ENCODE measurements at regions not wholly inside any gene's neighbourhood (a gene's known extent, or its start where the extent isn't known, plus 50 kb on each side); places are given as distances from the start of the nearest gene placed in this dataset.

DNA sequence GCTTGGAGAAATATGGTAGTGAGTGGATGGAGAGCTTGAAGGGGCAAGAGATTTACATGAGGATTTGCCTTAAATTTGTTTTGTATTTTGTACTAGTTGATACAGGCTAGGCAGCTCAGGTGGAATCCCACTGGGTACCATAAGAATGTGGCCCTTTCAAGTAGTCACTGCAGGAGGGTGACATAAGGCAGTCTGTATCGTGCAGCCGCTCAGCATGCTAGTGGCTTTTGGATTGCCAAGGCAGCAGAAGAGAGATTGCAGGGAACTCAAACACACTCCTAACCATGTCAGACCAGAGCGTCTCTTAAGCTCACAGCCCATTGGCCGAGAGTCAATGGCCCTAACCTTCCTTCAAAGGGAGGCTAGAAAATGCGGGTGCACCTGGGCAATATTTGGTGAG, 420.0 kb downstream of the ADGRL2 start:
- TF ChIP-seq, protein P1, sequence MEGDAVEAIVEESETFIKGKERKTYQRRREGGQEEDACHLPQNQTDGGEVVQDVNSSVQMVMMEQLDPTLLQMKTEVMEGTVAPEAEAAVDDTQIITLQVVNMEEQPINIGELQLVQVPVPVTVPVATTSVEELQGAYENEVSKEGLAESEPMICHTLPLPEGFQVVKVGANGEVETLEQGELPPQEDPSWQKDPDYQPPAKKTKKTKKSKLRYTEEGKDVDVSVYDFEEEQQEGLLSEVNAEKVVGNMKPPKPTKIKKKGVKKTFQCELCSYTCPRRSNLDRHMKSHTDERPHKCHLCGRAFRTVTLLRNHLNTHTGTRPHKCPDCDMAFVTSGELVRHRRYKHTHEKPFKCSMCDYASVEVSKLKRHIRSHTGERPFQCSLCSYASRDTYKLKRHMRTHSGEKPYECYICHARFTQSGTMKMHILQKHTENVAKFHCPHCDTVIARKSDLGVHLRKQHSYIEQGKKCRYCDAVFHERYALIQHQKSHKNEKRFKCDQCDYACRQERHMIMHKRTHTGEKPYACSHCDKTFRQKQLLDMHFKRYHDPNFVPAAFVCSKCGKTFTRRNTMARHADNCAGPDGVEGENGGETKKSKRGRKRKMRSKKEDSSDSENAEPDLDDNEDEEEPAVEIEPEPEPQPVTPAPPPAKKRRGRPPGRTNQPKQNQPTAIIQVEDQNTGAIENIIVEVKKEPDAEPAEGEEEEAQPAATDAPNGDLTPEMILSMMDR (IDR thresholded peaks at IDR 0.05; ENCODE audit: low read depth, low read length, poor library complexity, severe bottlenecking): no peak
- no peak for TF ChIP-seq EZH2phosphoT487 (IDR thresholded peaks at IDR 0.05; ENCODE audit: borderline replicate concordance, low read length)
